ENCODE measurements at regions not wholly inside any gene's neighbourhood (a gene's known extent, or its start where the extent isn't known, plus 50 kb on each side); places are given as distances from the start of the nearest gene placed in this dataset.
"Not testable (repeated sequence)": the region's sequence is repeated elsewhere in the genome, so short reads cannot be mapped to it uniquely, and the experiment has no call there.

GRCh38 chr3:28139967-28140634 is 101.3 kb upstream of the CMC1 start:
- no peak for DNase-seq (ENCODE audit: low read depth, low spot score)

- no peak for DNase-seq (ENCODE audit: low read depth, low spot score)
Measured at GRCh38 chr3:28140664-28141063, 100.8 kb upstream of the CMC1 start.

GRCh38 chr3:28149960-28150359 is 91.5 kb upstream of the CMC1 start:
- DNase-seq (ENCODE audit: low read depth, low spot score), result no peak

- DNase-seq (ENCODE audit: low read depth, low spot score), result no peak
Measured at GRCh38 chr3:28150465-28151206, 90.8 kb upstream of the CMC1 start.

GRCh38 chr3:28151207-28151550 is 90.2 kb upstream of the CMC1 start:
- DNase-seq (ENCODE audit: low read depth, low spot score), result no peak

GRCh38 chr3:28151608-28152228 is 89.7 kb upstream of the CMC1 start:
- no peak for DNase-seq (ENCODE audit: low read depth, low spot score)

GRCh38 chr3:28155631-28156030 is 85.8 kb upstream of the CMC1 start:
- no peak for DNase-seq (ENCODE audit: low read depth, low spot score)

- DNase-seq (ENCODE audit: low read depth, low spot score), result not testable (repeated sequence)
Measured at GRCh38 chr3:28156599-28156998, 84.8 kb upstream of the CMC1 start.

GRCh38 chr3:28171962-28172361 is 69.5 kb upstream of the CMC1 start:
- DNase-seq (ENCODE audit: low read depth, low spot score), result no peak

GRCh38 chr3:28172748-28173147 is 68.7 kb upstream of the CMC1 start:
- no peak for DNase-seq (ENCODE audit: low read depth, low spot score)

GRCh38 chr3:28173836-28174235 is 67.6 kb upstream of the CMC1 start:
- DNase-seq (ENCODE audit: low read depth, low spot score), result no peak

- no peak for DNase-seq (ENCODE audit: low read depth, low spot score)
Measured at GRCh38 chr3:28186748-28187147, 54.7 kb upstream of the CMC1 start.

- no peak for DNase-seq (ENCODE audit: low read depth, low spot score)
Measured at GRCh38 chr3:28188686-28189085, 52.7 kb upstream of the CMC1 start.

GRCh38 chr3:28191363-28191762 is 50.1 kb upstream of the CMC1 start:
- DNase-seq (ENCODE audit: low read depth, low spot score), result no peak
